ENCODE measurements at regions not wholly inside any gene's neighbourhood (a gene's known extent, or its start where the extent isn't known, plus 50 kb on each side); places are given as distances from the start of the nearest gene placed in this dataset.
A peak's percentile ranks its signal among the peaks of the same experiment; 100 is the strongest.

- no peak for DNase-seq (ENCODE audit: low read depth)
- TF ChIP-seq CTCF (IDR thresholded peaks at IDR 0.05; ENCODE audit: insufficient read depth, low read depth, low read length) = no peak
- H3K4me3 ChIP-seq (ENCODE audit: low read depth, low read length) = no peak overlapping the region
These were observed 107.1 kb upstream of the MSX2 start for GRCh38 chr5:174617285-174617684.

- no peak overlapping the region for H3K4me3 ChIP-seq (ENCODE audit: low read depth, low read length)
- peak; percentile 70 for DNase-seq (ENCODE audit: low read depth)
- no peak for TF ChIP-seq CTCF (IDR thresholded peaks at IDR 0.05; ENCODE audit: insufficient read depth, low read depth, low read length)
These were observed 106.5 kb upstream of the MSX2 start for GRCh38 chr5:174617910-174618309.

GRCh38 chr5:174618589-174618988 is 105.8 kb upstream of the MSX2 start:
- DNase-seq (ENCODE audit: low read depth) = peak; percentile 81
- TF ChIP-seq CTCF (IDR thresholded peaks at IDR 0.05; ENCODE audit: insufficient read depth, low read depth, low read length) = no peak
- H3K4me3 ChIP-seq (ENCODE audit: low read depth, low read length) = no peak overlapping the region

- no peak for DNase-seq (ENCODE audit: low read depth)
- no peak overlapping the region for H3K4me3 ChIP-seq (ENCODE audit: low read depth, low read length)
- no peak for TF ChIP-seq CTCF (IDR thresholded peaks at IDR 0.05; ENCODE audit: insufficient read depth, low read depth, low read length)
These were observed 102.3 kb upstream of the MSX2 start for GRCh38 chr5:174622067-174622466.

- no peak for TF ChIP-seq CTCF (IDR thresholded peaks at IDR 0.05; ENCODE audit: insufficient read depth, low read depth, low read length)
- no peak for DNase-seq (ENCODE audit: low read depth)
- no peak overlapping the region for H3K4me3 ChIP-seq (ENCODE audit: low read depth, low read length)
These were observed 101.4 kb upstream of the MSX2 start for GRCh38 chr5:174623018-174623417.

GRCh38 chr5:174623433-174624019 is 100.9 kb upstream of the MSX2 start:
- H3K4me3 ChIP-seq (ENCODE audit: low read depth, low read length) = no peak overlapping the region
- no peak for DNase-seq (ENCODE audit: low read depth)
- no peak for TF ChIP-seq CTCF (IDR thresholded peaks at IDR 0.05; ENCODE audit: insufficient read depth, low read depth, low read length)
